HG02678 (cell line): ENCODE measurements at regions not wholly inside any gene's neighbourhood (a gene's known extent, or its start where the extent isn't known, plus 50 kb on each side); places are given as distances from the start of the nearest gene placed in this dataset.
"Not testable (repeated sequence)": the region's sequence is repeated elsewhere in the genome, so short reads cannot be mapped to it uniquely, and the experiment has no call there.

Experiments
- ATAC-seq: cut with Tn5 transposase; IDR thresholded peaks from one replicate; pipeline ENCODE4 v1.9.1; 2021; ENCODE audit warnings: mild to moderate bottlenecking, moderate library complexity; ENCODE audit not compliant: unreplicated experiment

GRCh38 chr18:8987241-8987640 is 115.3 kb upstream of the NDUFV2 start:
- no peak for ATAC-seq

- peak; percentile 88 for ATAC-seq
Measured at GRCh38 chr18:8988260-8988871, 114.1 kb upstream of the NDUFV2 start.

- ATAC-seq = no peak
Measured at GRCh38 chr18:8989017-8989416, 113.5 kb upstream of the NDUFV2 start.

- ATAC-seq = no peak
Measured at GRCh38 chr18:8989855-8990254, 112.6 kb upstream of the NDUFV2 start.

GRCh38 chr18:8990276-8991031 is 112.0 kb upstream of the NDUFV2 start:
- ATAC-seq = no peak

GRCh38 chr18:8991155-8991554 is 111.3 kb upstream of the NDUFV2 start:
- ATAC-seq = no peak

- not testable (repeated sequence) for ATAC-seq
Measured at GRCh38 chr18:8992500-8992899, 110.0 kb upstream of the NDUFV2 start.

DNA sequence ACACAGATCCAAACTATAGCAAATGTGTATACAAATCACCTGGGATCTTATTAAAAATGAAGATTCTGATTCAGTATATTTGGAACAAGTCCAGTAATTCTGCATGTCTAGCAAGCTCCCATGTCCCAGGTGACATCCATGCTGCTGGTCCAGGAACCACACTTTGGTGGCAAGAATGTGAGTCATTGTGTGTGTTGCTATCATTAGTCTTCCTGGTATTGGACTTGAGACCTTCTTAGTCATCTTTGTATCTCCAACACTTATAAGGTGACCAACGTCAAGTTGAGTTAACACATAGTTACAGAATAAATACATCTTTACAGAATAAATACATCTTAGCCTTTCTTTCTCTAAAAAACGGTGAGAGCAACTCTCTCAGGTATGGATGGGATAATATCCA is 107.9 kb upstream of the NDUFV2 start:
- ATAC-seq = no peak

GRCh38 chr18:8995096-8995495 is 107.4 kb upstream of the NDUFV2 start:
- ATAC-seq = no peak

DNA sequence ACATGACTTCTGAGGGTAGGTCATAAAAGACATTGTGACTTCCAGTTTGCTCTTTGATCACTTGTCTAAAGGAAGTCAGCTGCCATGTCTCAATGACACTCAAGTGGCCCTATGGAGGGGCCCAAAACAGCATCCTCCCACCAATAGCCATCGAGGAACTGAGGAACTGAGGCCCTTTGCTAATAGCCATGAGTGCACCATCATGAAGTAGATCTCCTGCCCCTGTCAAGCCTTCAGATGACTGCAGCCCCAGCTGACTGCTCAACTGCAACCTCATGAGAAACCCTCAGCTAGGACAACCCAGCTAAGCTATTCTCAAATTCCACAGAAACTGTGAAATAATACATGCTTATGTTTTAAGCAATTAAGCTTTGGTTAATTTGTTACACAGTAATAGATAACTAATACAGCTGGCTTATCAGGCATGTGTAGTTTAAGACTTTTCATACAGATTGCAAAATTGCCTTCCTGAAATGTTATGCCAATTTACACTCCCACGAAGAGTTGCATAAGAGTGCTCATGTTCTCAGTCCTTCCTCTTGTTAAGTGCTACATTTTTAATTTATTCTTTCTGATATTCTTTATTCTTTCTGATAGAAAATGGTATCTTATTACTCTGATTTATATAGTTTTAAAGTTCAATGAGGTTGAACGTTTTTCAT is 105.6 kb upstream of the NDUFV2 start:
- ATAC-seq = no peak

GRCh38 chr18:8997634-8998033 is 104.9 kb upstream of the NDUFV2 start:
- ATAC-seq = no peak

GRCh38 chr18:8998481-8999217 is 103.8 kb upstream of the NDUFV2 start:
- no peak for ATAC-seq

GRCh38 chr18:8999872-9000271 is 102.6 kb upstream of the NDUFV2 start:
- ATAC-seq = no peak

GRCh38 chr18:9000733-9001132 is 101.8 kb upstream of the NDUFV2 start:
- ATAC-seq = no peak

DNA sequence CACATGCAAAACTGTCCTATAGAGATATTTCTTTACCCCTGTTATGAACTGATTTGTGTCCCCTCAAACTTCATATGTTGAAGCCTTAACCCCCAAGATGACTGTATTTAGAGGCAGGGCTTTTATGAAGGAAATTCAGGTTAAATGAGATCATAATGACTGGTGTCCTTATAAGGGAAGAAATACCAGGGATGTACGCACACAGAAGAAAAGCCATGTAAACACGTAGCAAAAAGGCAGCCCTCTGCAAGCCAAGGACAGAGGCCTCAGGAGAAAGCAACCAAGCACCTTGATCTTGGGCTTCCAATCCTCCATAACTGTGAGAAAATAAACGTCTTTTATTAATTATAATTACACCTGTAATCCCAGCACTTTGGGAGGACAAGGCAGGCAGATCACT is 101.3 kb upstream of the NDUFV2 start:
- ATAC-seq = no peak

DNA sequence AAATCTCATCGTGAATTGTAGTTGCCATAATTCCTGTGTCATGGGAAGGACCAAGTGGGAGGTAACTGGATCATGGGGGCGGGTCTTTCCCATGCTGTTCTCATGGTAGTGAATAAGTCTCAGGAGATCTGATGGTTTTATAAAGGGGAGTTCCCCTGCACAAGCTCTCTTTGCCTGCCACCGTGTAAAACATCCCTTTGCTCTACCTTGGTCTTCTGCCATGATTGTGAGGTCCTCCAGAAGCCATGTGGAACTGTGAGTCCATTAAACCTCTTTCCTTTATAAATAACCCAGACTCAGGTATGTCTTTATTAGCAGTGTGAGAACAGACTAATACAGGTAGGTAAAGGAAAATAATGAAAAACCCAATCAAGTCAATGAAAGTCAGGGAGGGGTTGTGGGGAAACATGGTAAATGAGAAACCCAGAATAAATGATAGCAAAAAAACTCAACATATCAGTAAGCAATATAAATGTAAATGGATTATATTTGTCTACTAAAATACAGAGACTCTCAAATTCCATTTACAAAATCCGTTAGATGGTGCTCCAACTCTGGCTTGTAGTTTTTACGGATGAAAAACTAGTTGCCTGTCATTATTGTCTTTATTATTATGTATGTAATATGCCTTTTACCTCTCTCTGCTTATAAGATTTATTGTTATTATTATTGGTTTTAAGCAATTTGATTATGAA is 98.9 kb upstream of the NDUFV2 start:
- no peak for ATAC-seq

GRCh38 chr18:9004308-9004707 is 98.2 kb upstream of the NDUFV2 start:
- ATAC-seq = not testable (repeated sequence)

GRCh38 chr18:9007700-9008099 is 94.8 kb upstream of the NDUFV2 start:
- not testable (repeated sequence) for ATAC-seq

DNA sequence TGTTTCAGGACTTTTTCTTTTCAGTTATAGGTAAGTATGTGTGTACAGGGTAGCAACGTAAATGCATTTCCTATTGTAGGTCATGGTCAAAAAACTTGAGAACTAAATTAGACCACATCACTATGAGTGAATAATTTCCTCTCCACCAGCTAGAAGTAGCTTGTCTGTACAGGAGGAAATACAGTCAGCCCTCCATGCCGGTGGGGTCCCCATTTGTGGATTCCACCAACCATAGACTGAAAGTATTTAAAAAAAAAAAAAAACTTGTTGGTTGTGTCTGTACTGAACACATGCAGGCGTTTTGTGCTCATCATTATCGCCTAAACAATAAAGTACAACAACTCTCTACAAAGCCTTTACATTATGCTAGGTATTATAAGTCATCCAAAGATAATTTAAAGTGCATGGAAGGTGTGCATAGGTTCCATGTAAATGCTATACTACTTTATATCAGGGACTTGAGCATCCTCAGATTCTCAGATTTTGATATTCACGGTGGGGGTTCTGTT is 94.2 kb upstream of the NDUFV2 start:
- no peak for ATAC-seq
